ENCODE measurements at regions not wholly inside any gene's neighbourhood (a gene's known extent, or its start where the extent isn't known, plus 50 kb on each side); places are given as distances from the start of the nearest gene placed in this dataset.

DNA sequence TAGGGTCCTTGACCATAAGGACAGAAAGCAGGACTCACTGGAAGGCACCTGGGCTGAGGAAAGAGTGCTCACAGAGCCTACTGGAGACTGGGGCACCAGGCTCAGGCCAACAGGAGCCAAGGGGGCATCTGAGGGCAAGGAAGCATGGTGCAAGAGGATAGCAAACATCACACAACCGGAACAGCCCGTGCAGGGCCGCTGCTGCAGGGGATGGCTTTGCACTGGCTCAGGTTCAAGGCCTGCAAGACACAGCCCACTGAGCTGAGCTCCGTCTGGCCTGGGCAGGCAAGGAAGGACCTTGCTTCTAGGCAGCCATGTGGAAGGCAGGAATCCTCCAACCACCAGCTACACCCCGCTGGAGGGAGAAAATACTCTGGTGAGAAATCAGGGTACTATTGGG lies 59.8 kb upstream of the KIF26B start:
- TF ChIP-seq, protein P1, sequence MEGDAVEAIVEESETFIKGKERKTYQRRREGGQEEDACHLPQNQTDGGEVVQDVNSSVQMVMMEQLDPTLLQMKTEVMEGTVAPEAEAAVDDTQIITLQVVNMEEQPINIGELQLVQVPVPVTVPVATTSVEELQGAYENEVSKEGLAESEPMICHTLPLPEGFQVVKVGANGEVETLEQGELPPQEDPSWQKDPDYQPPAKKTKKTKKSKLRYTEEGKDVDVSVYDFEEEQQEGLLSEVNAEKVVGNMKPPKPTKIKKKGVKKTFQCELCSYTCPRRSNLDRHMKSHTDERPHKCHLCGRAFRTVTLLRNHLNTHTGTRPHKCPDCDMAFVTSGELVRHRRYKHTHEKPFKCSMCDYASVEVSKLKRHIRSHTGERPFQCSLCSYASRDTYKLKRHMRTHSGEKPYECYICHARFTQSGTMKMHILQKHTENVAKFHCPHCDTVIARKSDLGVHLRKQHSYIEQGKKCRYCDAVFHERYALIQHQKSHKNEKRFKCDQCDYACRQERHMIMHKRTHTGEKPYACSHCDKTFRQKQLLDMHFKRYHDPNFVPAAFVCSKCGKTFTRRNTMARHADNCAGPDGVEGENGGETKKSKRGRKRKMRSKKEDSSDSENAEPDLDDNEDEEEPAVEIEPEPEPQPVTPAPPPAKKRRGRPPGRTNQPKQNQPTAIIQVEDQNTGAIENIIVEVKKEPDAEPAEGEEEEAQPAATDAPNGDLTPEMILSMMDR (conservative IDR thresholded peaks at IDR 0.05; ENCODE audit: low read length), result no peak
- TF ChIP-seq EZH2phosphoT487 (IDR thresholded peaks at IDR 0.05; ENCODE audit: borderline replicate concordance), result no peak

Measured in Loucy (cell line).